SU-DHL-6 (cell line): ENCODE measurements at regions not wholly inside any gene's neighbourhood (a gene's known extent, or its start where the extent isn't known, plus 50 kb on each side); places are given as distances from the start of the nearest gene placed in this dataset.

ENCODE experiments used
- CTCF ChIP-seq: fragments of 200-600 bp; sonication (generic); IDR thresholded peaks from one replicate; pipeline ENCODE4 v1.5.1; 2017; ENCODE audit warnings: antibody characterized with exemption, mild to moderate bottlenecking, low read length, moderate library complexity; ENCODE audit not compliant: insufficient read depth, poor library complexity, severe bottlenecking
- EZH2phosphoT487 ChIP-seq: fragments of 200-600 bp; sonication (generic), shearing (Covaris generic); conservative IDR thresholded peaks from 2 replicates; pipeline ENCODE4 v1.6.1; 2018; ENCODE audit warnings: mild to moderate bottlenecking, antibody characterized with exemption, low read length, moderate library complexity, mixed read lengths

- TF ChIP-seq CTCF = peak; percentile 35
- no peak for TF ChIP-seq EZH2phosphoT487
Measured at GRCh38 chrX:109886122-109886761, 116.7 kb upstream of the TMEM164 start.
